Endothelial cell of umbilical vein (primary cell): ENCODE measurements at regions not wholly inside any gene's neighbourhood (a gene's known extent, or its start where the extent isn't known, plus 50 kb on each side); places are given as distances from the start of the nearest gene placed in this dataset.
A peak's percentile ranks its signal among the peaks of the same experiment; 100 is the strongest.

Experiments used
- BruUV-seq: library from RNA; stranded (reverse); fragments of 400-500 nt; replicated peaks from 2 replicates; lab custom pipeline; 2021; lab: Mats Ljungman, UMichigan
- CTCF ChIA-PET: fragments of 300-600, 350-600 bp; sonication (Branson Sonifier 250); formaldehyde crosslinking; loops from one replicate; lab custom pipeline; 2021; ENCODE audit warnings: antibody characterized with exemption, inconsistent platforms; lab: Charles Lee
- POLR2A ChIA-PET: fragments of 300-600, 350-600 bp; sonication (Branson Sonifier 250); formaldehyde crosslinking; loops from one replicate; lab custom pipeline; 2021; ENCODE audit warnings: antibody characterized with exemption, inconsistent platforms; lab: Charles Lee
- DNase-seq: peaks from one replicate; pipeline ENCODE4 v3.0.0-alpha.2; 2011; ENCODE audit warnings: low read depth, low spot score
- FAIRE-seq: peaks from 2 replicates; lab custom pipeline; 2011; peaks lifted over from hg19 to GRCh38; lab: Jason Lieb, UNC
- H2AFZ ChIP-seq: 2 replicates; pipeline ENCODE4 v1.6.0; 2012; ENCODE audit warnings: low read depth, low read length, control low read depth, inconsistent platforms
- H3K27ac ChIP-seq: 2 replicates; pipeline ENCODE4 v1.5.1; 2011; ENCODE audit warnings: low read depth, mild to moderate bottlenecking, control low read depth, low read length, moderate library complexity; ENCODE audit not compliant: insufficient read depth
- H3K27me3 ChIP-seq, 2 experiments: 2 replicates each; pipeline versions ENCODE4 v1.6.0 to v1.6.1; 2011; ENCODE audit warnings: low read length in 2 of 2, mixed read lengths in 1 of 2; ENCODE audit not compliant: control insufficient read depth in 2 of 2, insufficient read depth in 2 of 2
- H3K36me3 ChIP-seq, 2 experiments: 2 replicates in 1 of 2; 3 replicates in 1 of 2; pipeline ENCODE4 v1.5.1; 2011; ENCODE audit warnings: low read length in 2 of 2, mild to moderate bottlenecking in 1 of 2, moderate library complexity in 1 of 2; ENCODE audit not compliant: control insufficient read depth in 2 of 2, insufficient read depth in 2 of 2; ENCODE audit errors: extremely low read depth in 1 of 2
- H3K4me1 ChIP-seq: 3 replicates; pipeline ENCODE4 v1.5.1; 2011; ENCODE audit warnings: mild to moderate bottlenecking, low read length; ENCODE audit not compliant: control insufficient read depth, insufficient read depth; ENCODE audit errors: extremely low read depth
- H3K4me2 ChIP-seq: 2 replicates; pipeline ENCODE4 v1.6.1; 2011; ENCODE audit warnings: low read length, control low read depth, mixed read lengths; ENCODE audit not compliant: insufficient read depth
- H3K4me3 ChIP-seq, 3 experiments: fragments of 200-600 bp in 1 of 3; sonication (generic), shearing (Covaris generic) in 1 of 3; replicated peaks in 1 of 3; 2 replicates each; pipeline ENCODE4 v1.5.1; 2011 to 2016; ENCODE audit warnings: control low read depth in 3 of 3, low read length in 3 of 3, mild to moderate bottlenecking in 2 of 3, inconsistent platforms in 1 of 3, low read depth in 1 of 3, moderate library complexity in 1 of 3; ENCODE audit not compliant: insufficient read depth in 1 of 3
- H3K79me2 ChIP-seq: 2 replicates; pipeline ENCODE4 v1.6.0; 2012; ENCODE audit warnings: low read length, inconsistent platforms; ENCODE audit not compliant: control insufficient read depth, insufficient read depth
- H3K9ac ChIP-seq: replicated peaks from 2 replicates; pipeline ENCODE3; 2011; ENCODE audit warnings: low read length, control low read depth; ENCODE audit not compliant: insufficient read depth; ENCODE audit errors: extremely low read depth
- H3K9me1 ChIP-seq: replicated peaks from 3 replicates; pipeline ENCODE4 v1.6.0; 2011; ENCODE audit warnings: mild to moderate bottlenecking, low read length; ENCODE audit not compliant: control insufficient read depth, insufficient read depth; ENCODE audit errors: extremely low read depth
- H3K9me3 ChIP-seq: replicated peaks from 2 replicates; pipeline ENCODE4 v1.5.1; 2012; ENCODE audit warnings: low read length, inconsistent platforms; ENCODE audit not compliant: control insufficient read depth, insufficient read depth
- H4K20me1 ChIP-seq: replicated peaks from 2 replicates; pipeline ENCODE3; 2011; ENCODE audit warnings: mild to moderate bottlenecking, low read length; ENCODE audit not compliant: control insufficient read depth, insufficient read depth; ENCODE audit errors: extremely low read depth
- CTCF ChIP-seq, 2 donors: IDR thresholded peaks; 1 replicate in 1 of 2; 2 replicates in 1 of 2; pipeline ENCODE4 v1.5.1; 2011; ENCODE audit warnings: low read length in 2 of 2, mild to moderate bottlenecking in 2 of 2, moderate library complexity in 2 of 2, control low read depth in 1 of 2, inconsistent platforms in 1 of 2, low read depth in 1 of 2; ENCODE audit not compliant: insufficient read depth in 1 of 2; ENCODE audit errors: extremely low read depth in 1 of 2
- EZH2 ChIP-seq: IDR thresholded peaks from 2 replicates; pipeline ENCODE4 v1.6.1; 2012; ENCODE audit warnings: borderline replicate concordance, low read depth, mild to moderate bottlenecking, moderate library complexity, low read length, inconsistent platforms; ENCODE audit not compliant: severe bottlenecking
- FOS ChIP-seq: IDR thresholded peaks from 2 replicates; pipeline ENCODE4 v1.6.1; 2011; ENCODE audit warnings: mild to moderate bottlenecking, low read length, moderate library complexity, borderline replicate concordance; ENCODE audit not compliant: insufficient read depth
- GATA2 ChIP-seq: IDR thresholded peaks from 2 replicates; pipeline ENCODE4 v1.7.0; 2011; ENCODE audit warnings: low read depth, mild to moderate bottlenecking, moderate library complexity, mixed read lengths, low read length; ENCODE audit not compliant: insufficient read length, insufficient read depth
- JUN ChIP-seq: IDR thresholded peaks from 2 replicates; pipeline ENCODE4 v1.6.1; 2011; ENCODE audit warnings: borderline replicate concordance, low read depth; ENCODE audit not compliant: insufficient read length, insufficient read depth
- MAX ChIP-seq: IDR thresholded peaks from 2 replicates; pipeline ENCODE4 v1.6.1; 2011; ENCODE audit not compliant: insufficient read depth, insufficient read length
- MYC ChIP-seq: IDR thresholded peaks from one replicate; pipeline ENCODE4 v1.6.1; 2011; ENCODE audit warnings: mild to moderate bottlenecking, low read depth, low read length
- POLR2A ChIP-seq: IDR thresholded peaks from 2 replicates; pipeline ENCODE4 v1.6.1; 2012; ENCODE audit warnings: low read depth, mild to moderate bottlenecking, control low read depth, low read length
- POLR2AphosphoS5 ChIP-seq: IDR thresholded peaks from 2 replicates; pipeline ENCODE4 v1.6.1; 2012; ENCODE audit warnings: low read depth, mild to moderate bottlenecking, control low read depth, low read length, moderate library complexity; ENCODE audit not compliant: insufficient read depth
- dilution Hi-C: fragments of 300-500 bp; cut with MboI; formaldehyde crosslinking; loops from one replicate; pipeline ENCODE4 v1.15.0; 2019; ENCODE audit warnings: low sequenced_read_pairs; ENCODE audit not compliant: extremely low pct_ligation_motif_present
- intact Hi-C: fragments of 100-400 bp; cut with micrococcal nuclease; formaldehyde crosslinking; loops from one replicate; pipeline ENCODE4 v1.10.0; 2022

- FAIRE-seq: no peak
- no peak overlapping the region for H3K9ac ChIP-seq
- H3K79me2 ChIP-seq: no peaks in the 10 kb centered on the region
- H4K20me1 ChIP-seq: no peaks in the 10 kb centered on the region
- H3K9me3 ChIP-seq: no peaks in the 10 kb centered on the region
- H3K4me3 ChIP-seq: no peak overlapping the region
- H3K4me2 ChIP-seq: no peak overlapping the region
- dilution Hi-C loops: no loop called here
- no peaks in the 10 kb centered on the region for H3K36me3 ChIP-seq
- H3K9me1 ChIP-seq: no peaks in the 10 kb centered on the region
- no peaks in the 10 kb centered on the region for H3K27me3 ChIP-seq
- CTCF ChIA-PET: interaction anchor here (0.9 to 1.4 kb wide), 4 partner anchors 162 to 392 kb away, joined by 3 to 5 read pairs (median 3); no protein-coding TSS in a partner anchor
- H3K4me1 ChIP-seq: peaks cover 2% of the 10 kb centered on the region
- H2AFZ ChIP-seq: no peak overlapping the region
- intact Hi-C loops: no loop called here
- DNase-seq: peak; percentile 30
- BruUV-seq: no TSS peak
- POLR2A ChIA-PET: no interaction called here
- TF ChIP-seq POLR2A (no peak), MYC (no peak), GATA2 (no peak), FOS (no peak)
- H3K27ac ChIP-seq: no peak overlapping the region
These were observed 69.2 kb upstream of the OSBPL8 start for GRCh38 chr12:76628745-76629144.

- FAIRE-seq (no peak), DNase-seq (no peak)
- no TSS peak for BruUV-seq
- Histone ChIP-seq H3K9ac (no peak overlapping the region), H3K9me3 (no peaks in the 10 kb centered on the region), H3K4me1 (peaks cover 8% of the 10 kb centered on the region), H2AFZ (no peak overlapping the region), H3K27me3 (no peaks in the 10 kb centered on the region), H3K4me3 (no peak overlapping the region), H3K9me1 (no peaks in the 10 kb centered on the region), H3K27ac (no peak overlapping the region), H3K79me2 (no peaks in the 10 kb centered on the region), H3K4me2 (no peak overlapping the region), H4K20me1 (no peaks in the 10 kb centered on the region), H3K36me3 (no peaks in the 10 kb centered on the region)
- dilution Hi-C loops: no loop called here
- TF ChIP-seq CTCF (IDR thresholded peaks at IDR 0.05; ENCODE audit: extremely low read depth in 1 of 2, insufficient read depth in 1 of 2, low read depth in 1 of 2, low read length in 2 of 2) (no peak), POLR2A (no peak), POLR2AphosphoS5 (no peak), EZH2 (no peak), FOS (no peak), JUN (no peak), MAX (no peak), GATA2 (no peak), MYC (no peak)
- CTCF ChIA-PET: no interaction called here
- POLR2A ChIA-PET: no interaction called here
- intact Hi-C loops: no loop called here
These were observed 72.2 kb upstream of the OSBPL8 start for GRCh38 chr12:76631741-76632140.
